ENCODE measurements at regions not wholly inside any gene's neighbourhood (a gene's known extent, or its start where the extent isn't known, plus 50 kb on each side); places are given as distances from the start of the nearest gene placed in this dataset.

DNA sequence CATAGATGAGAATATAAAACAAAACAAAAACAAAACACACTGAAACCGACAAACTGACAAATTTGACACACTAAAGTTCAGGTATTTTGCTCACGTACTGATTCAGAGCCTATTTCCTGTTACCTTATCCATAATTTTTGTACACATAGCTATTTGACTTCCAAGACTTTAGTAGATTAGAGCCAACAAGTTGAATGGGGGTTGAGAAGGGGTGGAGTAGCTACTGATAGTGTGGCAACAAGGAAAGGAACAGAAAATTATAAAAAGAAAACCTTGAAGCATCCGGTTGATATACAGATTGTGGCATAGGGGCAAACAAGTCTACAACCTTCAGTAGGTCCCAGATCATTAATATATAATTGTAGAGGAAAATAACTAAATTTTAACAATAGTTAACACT is 92.3 kb upstream of the RASGEF1B start:
- ATAC-seq = no peak
- no peaks in the 10 kb centered on the region for H3K36me3 Mint-ChIP-seq (ENCODE audit: insufficient read depth)
- H3K4me1 Mint-ChIP-seq (ENCODE audit: low read depth) = peaks cover 22% of the 10 kb centered on the region
- H3K4me3 Mint-ChIP-seq = no peak overlapping the region
- H3K27me3 Mint-ChIP-seq (ENCODE audit: low read depth) = no peaks in the 10 kb centered on the region
- DNase-seq = no peak
- H3K9me3 Mint-ChIP-seq = no peaks in the 10 kb centered on the region

- peaks cover 24% of the 10 kb centered on the region for H3K4me1 Mint-ChIP-seq (ENCODE audit: low read depth)
- H3K4me3 Mint-ChIP-seq = peak overlapping the region; percentile 11
- no peak for DNase-seq
- no peaks in the 10 kb centered on the region for H3K36me3 Mint-ChIP-seq (ENCODE audit: insufficient read depth)
- no peaks in the 10 kb centered on the region for H3K27me3 Mint-ChIP-seq (ENCODE audit: low read depth)
- peak; percentile 63 to 70 for ATAC-seq
- H3K9me3 Mint-ChIP-seq = no peaks in the 10 kb centered on the region
Observed at GRCh38 chr4:81562093-81562492, 90.4 kb upstream of the RASGEF1B start.

GRCh38 chr4:81557306-81557705 is 85.6 kb upstream of the RASGEF1B start:
- H3K9me3 Mint-ChIP-seq = peaks cover 4% of the 10 kb centered on the region
- H3K36me3 Mint-ChIP-seq (ENCODE audit: insufficient read depth) = no peaks in the 10 kb centered on the region
- ATAC-seq (no peak), DNase-seq (no peak)
- no peak overlapping the region for H3K4me3 Mint-ChIP-seq
- H3K4me1 Mint-ChIP-seq (ENCODE audit: low read depth) = peaks cover 11% of the 10 kb centered on the region
- H3K27me3 Mint-ChIP-seq (ENCODE audit: low read depth) = no peaks in the 10 kb centered on the region

DNA sequence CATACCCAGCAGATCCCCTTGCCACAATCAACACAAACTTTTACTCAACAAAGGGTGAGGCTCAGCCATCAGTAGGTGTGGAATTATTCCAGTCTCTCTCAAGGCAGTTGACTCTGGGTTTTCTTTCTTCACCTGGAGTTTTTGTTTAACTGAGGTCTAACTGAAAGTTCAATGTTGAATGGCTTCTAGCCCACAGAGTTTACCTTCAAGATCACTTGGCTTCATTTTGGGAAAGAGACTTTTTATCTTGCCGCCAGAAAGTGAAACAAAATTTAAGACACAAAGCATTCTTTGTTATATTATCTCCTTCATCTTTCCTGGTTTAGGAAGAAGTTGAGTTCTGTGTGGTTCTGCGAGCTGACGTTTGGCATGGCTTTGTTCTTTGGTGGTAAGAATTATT is 83.8 kb upstream of the RASGEF1B start:
- Mint-ChIP-seq H3K27me3 (ENCODE audit: low read depth) (no peaks in the 10 kb centered on the region), H3K4me3 (no peak overlapping the region), H3K4me1 (ENCODE audit: low read depth) (peaks cover 4% of the 10 kb centered on the region), H3K9me3 (peaks cover 4% of the 10 kb centered on the region), H3K36me3 (ENCODE audit: insufficient read depth) (no peaks in the 10 kb centered on the region)
- DNase-seq = no peak
- no peak for ATAC-seq

DNA sequence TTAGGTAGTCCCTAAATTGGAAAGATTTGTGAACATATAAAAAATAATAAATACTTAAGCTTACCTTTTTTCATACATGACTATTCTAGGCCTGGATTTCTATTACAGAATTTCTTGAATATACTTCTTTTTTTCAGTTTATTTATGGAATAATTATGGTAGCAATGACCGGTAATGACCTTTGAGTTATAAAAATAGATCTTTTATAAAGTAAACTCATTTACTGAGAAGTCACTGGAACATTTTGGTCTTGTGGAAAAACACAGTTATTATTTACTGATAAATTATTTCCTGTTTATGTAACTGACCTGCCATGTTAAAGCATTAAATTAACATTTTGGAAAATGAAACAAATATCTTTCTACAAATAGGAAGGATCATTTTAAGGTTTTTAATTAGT is 80.4 kb upstream of the RASGEF1B start:
- Mint-ChIP-seq H3K27me3 (ENCODE audit: low read depth) (no peaks in the 10 kb centered on the region), H3K9me3 (peaks cover 4% of the 10 kb centered on the region), H3K36me3 (ENCODE audit: insufficient read depth) (no peaks in the 10 kb centered on the region), H3K4me1 (ENCODE audit: low read depth) (no peaks in the 10 kb centered on the region), H3K4me3 (no peak overlapping the region)
- DNase-seq (no peak), ATAC-seq (no peak)

DNA sequence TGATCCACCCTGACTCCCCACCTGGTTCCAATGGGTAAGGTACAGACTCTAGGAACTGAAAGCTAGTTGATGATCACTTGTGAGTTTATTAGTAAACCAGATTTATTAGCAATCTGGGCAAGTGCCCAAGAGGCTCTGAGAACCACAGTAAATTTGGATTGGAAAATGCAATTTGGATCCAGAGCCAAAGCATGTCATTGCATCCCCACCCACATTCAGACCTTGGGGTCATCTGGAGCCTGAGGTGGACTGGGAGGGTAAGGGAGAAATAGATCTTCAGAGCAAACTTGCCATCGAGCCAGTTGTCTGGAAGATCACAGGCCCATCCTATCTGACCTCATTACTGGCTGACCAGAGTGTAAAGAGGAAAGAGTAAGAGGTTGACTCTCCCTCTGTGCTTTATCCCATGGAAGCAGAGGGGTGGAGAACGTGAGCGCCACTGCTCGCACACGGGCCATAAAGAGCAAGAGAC is 78.7 kb upstream of the RASGEF1B start:
- H3K4me3 Mint-ChIP-seq = no peak overlapping the region
- no peaks in the 10 kb centered on the region for H3K27me3 Mint-ChIP-seq (ENCODE audit: low read depth)
- H3K9me3 Mint-ChIP-seq = peaks cover 4% of the 10 kb centered on the region
- DNase-seq = no peak
- H3K36me3 Mint-ChIP-seq (ENCODE audit: insufficient read depth) = no peaks in the 10 kb centered on the region
- no peak for ATAC-seq
- no peaks in the 10 kb centered on the region for H3K4me1 Mint-ChIP-seq (ENCODE audit: low read depth)

DNA sequence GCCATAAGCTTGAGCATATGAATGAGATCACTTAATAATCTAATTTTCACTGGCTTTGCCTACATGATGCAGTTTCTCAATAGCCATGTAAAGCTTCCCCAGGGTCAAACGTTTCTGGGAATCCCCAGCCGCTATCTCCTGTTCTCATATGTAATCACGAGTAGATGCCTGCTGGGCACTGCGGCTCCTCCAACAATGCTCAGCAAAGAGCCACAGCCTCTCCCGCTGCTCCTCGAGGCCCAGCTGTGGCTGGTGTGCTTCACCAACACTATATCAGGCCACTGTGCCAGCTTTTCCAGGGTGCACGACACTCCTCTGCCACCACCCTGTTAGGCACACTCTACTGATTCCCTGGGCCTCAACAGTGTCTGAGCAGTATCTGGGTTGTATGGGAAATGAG is 78.3 kb upstream of the RASGEF1B start:
- no peaks in the 10 kb centered on the region for H3K4me1 Mint-ChIP-seq (ENCODE audit: low read depth)
- no peak overlapping the region for H3K4me3 Mint-ChIP-seq
- DNase-seq = no peak
- peaks cover 4% of the 10 kb centered on the region for H3K9me3 Mint-ChIP-seq
- ATAC-seq = no peak
- H3K36me3 Mint-ChIP-seq (ENCODE audit: insufficient read depth) = no peaks in the 10 kb centered on the region
- H3K27me3 Mint-ChIP-seq (ENCODE audit: low read depth) = peaks cover 2% of the 10 kb centered on the region

- H3K36me3 Mint-ChIP-seq (ENCODE audit: insufficient read depth) = no peaks in the 10 kb centered on the region
- peaks cover 2% of the 10 kb centered on the region for H3K27me3 Mint-ChIP-seq (ENCODE audit: low read depth)
- ATAC-seq = no peak
- DNase-seq = no peak
- no peak overlapping the region for H3K4me3 Mint-ChIP-seq
- no peaks in the 10 kb centered on the region for H3K4me1 Mint-ChIP-seq (ENCODE audit: low read depth)
- peaks cover 8% of the 10 kb centered on the region for H3K9me3 Mint-ChIP-seq
Observed at GRCh38 chr4:81546777-81547176, 75.1 kb upstream of the RASGEF1B start.

GRCh38 chr4:81541161-81541945 is 69.6 kb upstream of the RASGEF1B start:
- DNase-seq = no peak
- H3K4me1 Mint-ChIP-seq (ENCODE audit: low read depth) = peaks cover 2% of the 10 kb centered on the region
- no peak for ATAC-seq
- H3K27me3 Mint-ChIP-seq (ENCODE audit: low read depth) = peaks cover 2% of the 10 kb centered on the region
- H3K4me3 Mint-ChIP-seq = no peak overlapping the region
- H3K36me3 Mint-ChIP-seq (ENCODE audit: insufficient read depth) = no peaks in the 10 kb centered on the region
- H3K9me3 Mint-ChIP-seq = peaks cover 8% of the 10 kb centered on the region

GRCh38 chr4:81538716-81539427 is 67.2 kb upstream of the RASGEF1B start:
- no peaks in the 10 kb centered on the region for H3K36me3 Mint-ChIP-seq (ENCODE audit: insufficient read depth)
- H3K4me3 Mint-ChIP-seq = no peak overlapping the region
- H3K9me3 Mint-ChIP-seq = peaks cover 8% of the 10 kb centered on the region
- no peak for ATAC-seq
- peaks cover 2% of the 10 kb centered on the region for H3K4me1 Mint-ChIP-seq (ENCODE audit: low read depth)
- no peaks in the 10 kb centered on the region for H3K27me3 Mint-ChIP-seq (ENCODE audit: low read depth)
- no peak for DNase-seq

DNA sequence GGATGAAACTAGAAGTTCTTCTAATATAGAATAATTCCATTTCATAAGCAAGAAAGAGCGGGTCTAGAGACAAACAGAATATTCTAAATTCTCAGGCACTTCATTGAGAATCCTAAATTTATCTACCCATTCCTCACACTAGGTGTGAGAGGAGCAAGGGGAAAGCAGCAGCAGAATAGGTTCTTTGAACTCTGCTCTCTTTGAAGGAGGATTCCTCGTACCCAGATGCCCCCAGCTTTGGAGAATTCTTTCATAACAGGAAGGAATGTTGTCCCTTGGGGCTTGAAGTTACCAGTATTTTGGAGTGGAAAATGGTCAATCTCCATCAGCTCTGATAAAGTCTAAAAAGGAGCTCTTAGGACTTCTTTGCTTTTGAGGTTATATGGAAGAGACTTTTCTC is 59.7 kb upstream of the RASGEF1B start:
- H3K27me3 Mint-ChIP-seq (ENCODE audit: low read depth) = no peaks in the 10 kb centered on the region
- H3K4me3 Mint-ChIP-seq = no peak overlapping the region
- no peaks in the 10 kb centered on the region for H3K4me1 Mint-ChIP-seq (ENCODE audit: low read depth)
- H3K9me3 Mint-ChIP-seq = peaks cover 6% of the 10 kb centered on the region
- ATAC-seq (no peak), DNase-seq (no peak)
- H3K36me3 Mint-ChIP-seq (ENCODE audit: insufficient read depth) = no peaks in the 10 kb centered on the region

GRCh38 chr4:81528979-81529378 is 57.3 kb upstream of the RASGEF1B start:
- ATAC-seq (no peak), DNase-seq (no peak)
- H3K4me1 Mint-ChIP-seq (ENCODE audit: low read depth) = no peaks in the 10 kb centered on the region
- H3K27me3 Mint-ChIP-seq (ENCODE audit: low read depth) = no peaks in the 10 kb centered on the region
- peaks cover 9% of the 10 kb centered on the region for H3K9me3 Mint-ChIP-seq
- no peak overlapping the region for H3K4me3 Mint-ChIP-seq
- no peaks in the 10 kb centered on the region for H3K36me3 Mint-ChIP-seq (ENCODE audit: insufficient read depth)

DNA sequence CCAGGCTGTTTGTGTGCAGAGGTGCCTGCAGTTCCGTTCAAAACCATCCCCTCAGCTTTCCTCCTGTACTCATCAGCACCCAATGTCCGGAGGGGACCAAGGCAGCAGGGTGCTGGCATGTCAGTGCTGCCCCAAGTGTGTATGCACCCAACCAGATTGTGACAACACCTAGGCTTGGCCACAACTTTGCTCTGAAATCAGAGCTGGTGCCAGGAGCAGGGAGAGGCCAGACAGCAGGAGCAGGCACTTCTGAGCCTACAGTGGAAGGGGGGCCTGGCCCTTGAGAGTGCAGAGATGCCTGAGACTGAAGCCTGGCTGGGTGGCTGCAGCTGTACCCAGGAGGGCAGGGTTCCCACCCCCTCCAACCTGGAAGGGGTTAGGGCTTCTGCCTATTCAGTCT is 56.5 kb upstream of the RASGEF1B start:
- DNase-seq = no peak
- no peaks in the 10 kb centered on the region for H3K36me3 Mint-ChIP-seq (ENCODE audit: insufficient read depth)
- no peak for ATAC-seq
- H3K4me3 Mint-ChIP-seq = no peak overlapping the region
- peaks cover 5% of the 10 kb centered on the region for H3K9me3 Mint-ChIP-seq
- H3K27me3 Mint-ChIP-seq (ENCODE audit: low read depth) = no peaks in the 10 kb centered on the region
- H3K4me1 Mint-ChIP-seq (ENCODE audit: low read depth) = no peaks in the 10 kb centered on the region

GRCh38 chr4:81527709-81528108 is 56.0 kb upstream of the RASGEF1B start:
- H3K36me3 Mint-ChIP-seq (ENCODE audit: insufficient read depth) = no peaks in the 10 kb centered on the region
- no peak overlapping the region for H3K4me3 Mint-ChIP-seq
- H3K4me1 Mint-ChIP-seq (ENCODE audit: low read depth) = no peaks in the 10 kb centered on the region
- H3K27me3 Mint-ChIP-seq (ENCODE audit: low read depth) = no peaks in the 10 kb centered on the region
- no peak for ATAC-seq
- peaks cover 5% of the 10 kb centered on the region for H3K9me3 Mint-ChIP-seq
- no peak for DNase-seq

DNA sequence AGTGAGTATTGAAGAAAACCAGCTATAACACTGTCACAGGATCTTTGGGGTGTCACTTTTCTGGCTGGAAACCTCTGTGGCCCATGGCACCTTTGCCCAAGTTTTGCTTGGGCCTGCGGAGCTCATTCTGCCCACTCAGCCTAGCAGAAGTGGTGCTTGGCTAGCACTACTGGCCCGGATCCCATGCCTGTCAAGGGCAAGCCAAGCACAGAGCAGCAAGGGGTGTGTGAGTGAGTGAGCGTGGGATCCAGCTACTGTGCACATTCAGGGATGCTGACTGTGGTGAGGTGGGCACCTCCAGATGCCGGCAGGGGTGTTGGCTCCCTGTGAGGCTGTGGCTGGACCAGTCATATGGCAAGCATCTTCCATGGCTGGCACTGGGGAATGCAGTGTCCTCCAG is 55.4 kb upstream of the RASGEF1B start:
- Mint-ChIP-seq H3K4me3 (no peak overlapping the region), H3K36me3 (ENCODE audit: insufficient read depth) (no peaks in the 10 kb centered on the region), H3K9me3 (peaks cover 5% of the 10 kb centered on the region), H3K27me3 (ENCODE audit: low read depth) (no peaks in the 10 kb centered on the region), H3K4me1 (ENCODE audit: low read depth) (no peaks in the 10 kb centered on the region)
- no peak for ATAC-seq
- DNase-seq = no peak
